D721Med (cell line): ENCODE measurements at regions not wholly inside any gene's neighbourhood (a gene's known extent, or its start where the extent isn't known, plus 50 kb on each side); places are given as distances from the start of the nearest gene placed in this dataset.

Source experiments
- DNase-seq: peaks from one replicate; pipeline ENCODE4 v3.0.0; 2011; ENCODE audit warnings: low spot score; ENCODE audit not compliant: insufficient read length
- FAIRE-seq: peaks from 2 replicates; lab custom pipeline; 2011; peaks lifted over from hg19 to GRCh38; lab: Jason Lieb, UNC
- TF ChIP-seq, protein P1 (sequence below): IDR thresholded peaks from 2 replicates; pipeline ENCODE4 v1.5.1; 2012; ENCODE audit warnings: mild to moderate bottlenecking, control low read depth; ENCODE audit not compliant: insufficient read depth; ENCODE audit errors: missing control alignments

GRCh38 chr16:9308850-9309249 lies 217.4 kb downstream of the HAPSTR1 start:
- TF ChIP-seq, protein P1, sequence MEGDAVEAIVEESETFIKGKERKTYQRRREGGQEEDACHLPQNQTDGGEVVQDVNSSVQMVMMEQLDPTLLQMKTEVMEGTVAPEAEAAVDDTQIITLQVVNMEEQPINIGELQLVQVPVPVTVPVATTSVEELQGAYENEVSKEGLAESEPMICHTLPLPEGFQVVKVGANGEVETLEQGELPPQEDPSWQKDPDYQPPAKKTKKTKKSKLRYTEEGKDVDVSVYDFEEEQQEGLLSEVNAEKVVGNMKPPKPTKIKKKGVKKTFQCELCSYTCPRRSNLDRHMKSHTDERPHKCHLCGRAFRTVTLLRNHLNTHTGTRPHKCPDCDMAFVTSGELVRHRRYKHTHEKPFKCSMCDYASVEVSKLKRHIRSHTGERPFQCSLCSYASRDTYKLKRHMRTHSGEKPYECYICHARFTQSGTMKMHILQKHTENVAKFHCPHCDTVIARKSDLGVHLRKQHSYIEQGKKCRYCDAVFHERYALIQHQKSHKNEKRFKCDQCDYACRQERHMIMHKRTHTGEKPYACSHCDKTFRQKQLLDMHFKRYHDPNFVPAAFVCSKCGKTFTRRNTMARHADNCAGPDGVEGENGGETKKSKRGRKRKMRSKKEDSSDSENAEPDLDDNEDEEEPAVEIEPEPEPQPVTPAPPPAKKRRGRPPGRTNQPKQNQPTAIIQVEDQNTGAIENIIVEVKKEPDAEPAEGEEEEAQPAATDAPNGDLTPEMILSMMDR: no peak
- FAIRE-seq (no peak), DNase-seq (no peak)

GRCh38 chr16:9309844-9310243 lies 218.4 kb downstream of the HAPSTR1 start:
- no peak for FAIRE-seq

DNA sequence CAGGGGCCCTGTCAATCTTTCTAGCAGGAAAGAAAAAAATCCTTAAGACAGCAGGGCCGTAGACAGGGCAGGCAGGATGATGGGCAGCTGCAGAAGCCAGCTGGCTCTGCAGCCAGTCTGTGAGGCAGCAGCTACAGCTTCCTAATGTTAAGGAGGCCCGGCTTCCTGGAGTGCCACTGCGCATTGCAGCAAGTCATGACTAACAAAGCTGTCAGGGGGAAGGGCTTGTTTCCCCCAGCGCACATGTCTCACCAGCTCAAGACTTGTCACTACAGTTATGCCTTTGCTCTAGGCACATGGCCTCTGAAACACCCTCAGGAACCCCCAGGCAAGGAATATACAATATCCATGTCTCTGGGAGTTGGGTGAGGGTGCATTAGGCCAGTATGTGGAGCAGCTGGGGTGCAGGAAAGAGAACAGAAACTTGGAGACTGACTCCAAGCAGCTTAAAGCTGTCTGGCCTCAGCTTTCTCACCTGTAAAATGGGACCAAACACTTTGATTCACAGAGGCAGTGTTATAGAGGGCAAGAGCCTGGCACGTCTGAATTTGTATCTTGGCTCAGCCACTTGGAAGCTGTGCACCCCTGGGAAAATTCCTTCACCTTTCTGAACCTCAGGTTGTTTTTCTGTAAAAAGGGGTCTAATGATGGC lies 220.0 kb downstream of the HAPSTR1 start:
- TF ChIP-seq, protein P1: no peak
- FAIRE-seq (no peak), DNase-seq (no peak)

More at GRCh38 chr16:9309844-9310243, 218.4 kb downstream of the HAPSTR1 start:
- TF ChIP-seq, protein P1: no peak
- DNase-seq: no peak

- FAIRE-seq (no peak), DNase-seq (no peak)
- TF ChIP-seq, protein P1: no peak
Measured at GRCh38 chr16:9316008-9316407, 224.6 kb downstream of the HAPSTR1 start.

DNA sequence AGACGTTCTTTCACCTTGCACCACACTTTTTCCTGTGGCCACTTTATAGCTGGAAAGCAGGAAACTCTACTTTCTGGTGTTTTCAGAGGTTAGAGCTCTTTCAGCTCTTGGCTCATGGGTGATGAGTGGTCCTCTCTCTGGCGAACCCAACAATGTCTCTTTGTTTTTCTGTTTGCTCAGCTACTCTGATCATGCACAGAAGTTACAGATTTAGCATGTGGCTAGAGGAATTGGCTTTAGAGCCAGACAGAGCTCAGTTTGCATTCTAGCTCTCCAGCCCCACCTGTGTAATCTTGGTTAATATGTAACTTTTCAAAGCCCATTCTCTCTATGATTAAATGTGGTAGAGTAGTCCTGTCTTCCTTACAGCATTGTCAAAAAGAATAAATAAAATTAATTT lies 225.2 kb downstream of the HAPSTR1 start:
- DNase-seq (no peak), FAIRE-seq (no peak)
- TF ChIP-seq, protein P1: no peak

DNA sequence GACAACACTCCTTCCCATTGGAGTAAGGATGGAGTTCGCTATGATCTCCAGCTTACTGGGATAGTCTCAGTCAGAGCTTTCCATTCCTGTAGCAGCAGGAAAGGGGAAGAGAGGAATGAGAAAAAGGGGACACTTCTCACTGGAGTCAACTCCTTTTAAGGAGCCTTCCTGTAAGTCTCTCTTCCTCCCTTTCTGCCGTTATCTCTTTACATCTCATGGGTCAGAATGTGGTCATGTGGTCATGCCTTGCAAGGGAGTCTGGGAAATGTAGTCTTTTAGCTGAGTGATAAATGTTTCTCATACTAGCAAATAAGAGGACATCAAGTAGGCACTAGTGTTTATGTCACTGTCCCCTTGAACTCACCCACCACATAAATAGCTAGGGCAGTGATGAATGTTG lies 227.3 kb downstream of the HAPSTR1 start:
- TF ChIP-seq, protein P1: no peak
- no peak for DNase-seq
- FAIRE-seq: no peak

GRCh38 chr16:9322769-9323168 lies 231.3 kb downstream of the HAPSTR1 start:
- TF ChIP-seq, protein P1: no peak
- no peak for DNase-seq
- no peak for FAIRE-seq
